ENCODE measurements at regions not wholly inside any gene's neighbourhood (a gene's known extent, or its start where the extent isn't known, plus 50 kb on each side); places are given as distances from the start of the nearest gene placed in this dataset.

DNA sequence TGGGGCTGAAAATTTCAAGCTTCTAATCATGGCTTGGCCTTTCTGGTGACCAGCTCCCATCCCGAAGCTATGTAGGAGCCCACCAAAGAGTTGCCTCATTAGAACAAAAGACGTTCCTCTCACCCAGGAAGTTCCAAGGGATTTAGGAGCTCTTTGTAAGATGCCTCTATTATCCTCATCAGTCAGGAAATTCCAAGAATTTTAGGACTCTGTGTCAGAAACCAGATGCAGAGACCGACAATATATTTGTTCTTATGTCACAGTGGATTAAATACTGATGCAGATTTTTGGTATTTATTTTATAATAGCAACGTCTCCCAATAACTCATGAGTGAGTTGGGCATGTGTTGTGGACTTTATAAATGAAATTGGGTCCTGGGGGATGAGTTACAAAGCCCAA lies 91.8 kb upstream of the SKOR2 start:
- H3K36me3 ChIP-seq (ENCODE audit: insufficient read depth, low read length) = no peaks in the 10 kb centered on the region
- H3K4me3 Mint-ChIP-seq = no peak overlapping the region
- no peak for TF ChIP-seq CTCF (IDR thresholded peaks at IDR 0.05)
- no peaks in the 10 kb centered on the region for H3K4me1 ChIP-seq (ENCODE audit: insufficient read depth, low read length)
- POLR2A ChIA-PET = no interaction called here
- DNase-seq (no peak), ATAC-seq (ENCODE audit: poor library complexity) (no peak)
- CTCF ChIA-PET = no interaction called here
- H3K27me3 Mint-ChIP-seq = peaks cover 11% of the 10 kb centered on the region
- no peaks in the 10 kb centered on the region for H3K9me3 Mint-ChIP-seq
- H3K36me3 Mint-ChIP-seq (ENCODE audit: low read depth) = no peaks in the 10 kb centered on the region
- H3K27me3 ChIP-seq (ENCODE audit: control insufficient read depth in 1 of 2, insufficient read depth in 2 of 2, low read length in 2 of 2) = no peaks in the 10 kb centered on the region
- intact Hi-C loops (cut with DNase I, micrococcal nuclease) = no loop called here
- H3K9me3 ChIP-seq (ENCODE audit: control insufficient read depth in 1 of 2, insufficient read depth in 1 of 2, low read length in 2 of 2) = no peaks in the 10 kb centered on the region
- no peak overlapping the region for H3K27ac Mint-ChIP-seq
- no peak overlapping the region for H3K4me3 ChIP-seq (ENCODE audit: low read length)
- H3K27ac ChIP-seq (ENCODE audit: low read depth in 1 of 2, low read length in 2 of 2) = no peak overlapping the region
- no peaks in the 10 kb centered on the region for H3K4me1 Mint-ChIP-seq (ENCODE audit: low read depth)

DNA sequence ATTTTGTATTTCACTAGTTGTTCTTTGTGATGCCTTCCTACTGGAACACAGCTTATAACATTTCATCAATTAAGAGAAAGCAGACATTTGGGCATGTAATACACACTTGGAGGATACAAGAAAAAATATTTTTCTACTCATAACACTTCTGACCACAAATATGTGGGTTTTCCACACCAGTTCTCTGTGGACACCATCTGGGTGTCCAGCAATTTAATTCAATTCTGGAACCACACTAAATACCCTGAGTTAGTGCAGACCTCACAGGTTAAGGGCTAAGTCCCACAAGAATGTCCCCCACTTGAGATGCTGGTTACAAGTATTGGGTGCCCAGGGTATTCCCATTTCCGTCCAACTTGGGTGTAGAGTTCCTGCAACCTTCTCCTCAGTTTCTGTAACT lies 91.1 kb upstream of the SKOR2 start:
- Mint-ChIP-seq H3K36me3 (ENCODE audit: low read depth) (no peaks in the 10 kb centered on the region), H3K4me3 (no peak overlapping the region), H3K4me1 (ENCODE audit: low read depth) (no peaks in the 10 kb centered on the region), H3K9me3 (no peaks in the 10 kb centered on the region), H3K27ac (no peak overlapping the region), H3K27me3 (peaks cover 11% of the 10 kb centered on the region)
- Histone ChIP-seq H3K27ac (ENCODE audit: low read depth in 1 of 2, low read length in 2 of 2) (no peak overlapping the region), H3K9me3 (ENCODE audit: control insufficient read depth in 1 of 2, insufficient read depth in 1 of 2, low read length in 2 of 2) (no peaks in the 10 kb centered on the region), H3K36me3 (ENCODE audit: insufficient read depth, low read length) (no peaks in the 10 kb centered on the region), H3K4me1 (ENCODE audit: insufficient read depth, low read length) (no peaks in the 10 kb centered on the region), H3K27me3 (ENCODE audit: control insufficient read depth in 1 of 2, insufficient read depth in 2 of 2, low read length in 2 of 2) (no peaks in the 10 kb centered on the region), H3K4me3 (ENCODE audit: low read length) (no peak overlapping the region)
- intact Hi-C loops (cut with DNase I, micrococcal nuclease) = no loop called here
- ChIA-PET CTCF (no interaction called here), POLR2A (no interaction called here)
- ATAC-seq (ENCODE audit: poor library complexity) (no peak), DNase-seq (no peak)
- no peak for TF ChIP-seq CTCF (IDR thresholded peaks at IDR 0.05)

DNA sequence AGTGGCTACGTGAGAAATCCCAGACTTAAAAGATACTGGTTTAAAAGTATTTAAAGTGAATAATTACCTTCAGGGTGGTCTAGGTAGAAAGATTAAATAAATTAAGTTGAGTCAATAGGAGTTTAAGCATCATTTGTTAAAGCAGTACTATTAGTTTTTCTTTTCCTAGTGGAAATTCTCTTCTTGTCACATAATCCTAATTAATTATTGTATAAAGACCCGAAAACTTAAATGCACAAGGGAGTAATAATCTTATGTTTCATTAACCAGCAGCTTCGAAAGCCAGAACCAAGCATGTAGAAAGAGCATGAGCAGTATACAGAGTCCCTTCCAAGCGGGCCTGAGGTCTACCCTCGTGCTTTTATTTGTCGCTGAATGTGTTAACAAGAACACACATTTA lies 90.2 kb upstream of the SKOR2 start:
- no peak for DNase-seq
- no peak for ATAC-seq (ENCODE audit: poor library complexity)
- no peaks in the 10 kb centered on the region for H3K4me1 ChIP-seq (ENCODE audit: insufficient read depth, low read length)
- H3K36me3 ChIP-seq (ENCODE audit: insufficient read depth, low read length) = no peaks in the 10 kb centered on the region
- ChIA-PET CTCF (no interaction called here), POLR2A (no interaction called here)
- TF ChIP-seq CTCF (IDR thresholded peaks at IDR 0.05) = no peak
- intact Hi-C loops (cut with DNase I, micrococcal nuclease) = no loop called here
- Mint-ChIP-seq H3K4me1 (ENCODE audit: low read depth) (no peaks in the 10 kb centered on the region), H3K9me3 (no peaks in the 10 kb centered on the region), H3K27me3 (peaks cover 11% of the 10 kb centered on the region), H3K4me3 (no peak overlapping the region), H3K27ac (no peak overlapping the region), H3K36me3 (ENCODE audit: low read depth) (no peaks in the 10 kb centered on the region)
- H3K9me3 ChIP-seq (ENCODE audit: control insufficient read depth in 1 of 2, insufficient read depth in 1 of 2, low read length in 2 of 2) = no peaks in the 10 kb centered on the region
- H3K27me3 ChIP-seq (ENCODE audit: control insufficient read depth in 1 of 2, insufficient read depth in 2 of 2, low read length in 2 of 2) = no peaks in the 10 kb centered on the region
- no peak overlapping the region for H3K4me3 ChIP-seq (ENCODE audit: low read length)
- H3K27ac ChIP-seq (ENCODE audit: low read depth in 1 of 2, low read length in 2 of 2) = no peak overlapping the region
